HG03432 (cell line): ENCODE measurements at regions not wholly inside any gene's neighbourhood (a gene's known extent, or its start where the extent isn't known, plus 50 kb on each side); places are given as distances from the start of the nearest gene placed in this dataset.
"Not testable (repeated sequence)": the region's sequence is repeated elsewhere in the genome, so short reads cannot be mapped to it uniquely, and the experiment has no call there.

Experiments
- ATAC-seq: cut with Tn5 transposase; IDR thresholded peaks from one replicate; pipeline ENCODE4 v1.9.1; 2021; ENCODE audit warnings: mild to moderate bottlenecking, moderate library complexity; ENCODE audit not compliant: unreplicated experiment

GRCh38 chr4:117014236-117014635 lies 71.1 kb downstream of the TRAM1L1 start:
- no peak for ATAC-seq

GRCh38 chr4:117010671-117011070 lies 74.7 kb downstream of the TRAM1L1 start:
- ATAC-seq = no peak

GRCh38 chr4:117001077-117001476 lies 84.3 kb downstream of the TRAM1L1 start:
- peak; percentile 99 for ATAC-seq

- no peak for ATAC-seq
Measured at GRCh38 chr4:116982656-116983055, 102.7 kb downstream of the TRAM1L1 start.

GRCh38 chr4:116980436-116980835 lies 104.9 kb downstream of the TRAM1L1 start:
- not testable (repeated sequence) for ATAC-seq

- ATAC-seq = no peak
Measured at GRCh38 chr4:116959045-116959444, 126.3 kb downstream of the TRAM1L1 start.

- ATAC-seq = no peak
Measured at GRCh38 chr4:116953947-116954346, 131.4 kb downstream of the TRAM1L1 start.

- no peak for ATAC-seq
Measured at GRCh38 chr4:116952530-116953136, 132.7 kb downstream of the TRAM1L1 start.

- ATAC-seq = no peak
Measured at GRCh38 chr4:116949856-116950255, 135.5 kb downstream of the TRAM1L1 start.

GRCh38 chr4:116942315-116942714 lies 143.1 kb downstream of the TRAM1L1 start:
- no peak for ATAC-seq

- ATAC-seq = no peak
Measured at GRCh38 chr4:116930329-116930728, 155.0 kb downstream of the TRAM1L1 start.

GRCh38 chr4:116926631-116927295 lies 158.6 kb downstream of the TRAM1L1 start:
- no peak for ATAC-seq

GRCh38 chr4:116925900-116926457 lies 159.4 kb downstream of the TRAM1L1 start:
- ATAC-seq = no peak

GRCh38 chr4:116923389-116923788 lies 162.0 kb downstream of the TRAM1L1 start:
- no peak for ATAC-seq

- ATAC-seq = no peak
Measured at GRCh38 chr4:116913451-116913850, 171.9 kb downstream of the TRAM1L1 start.

GRCh38 chr4:116906758-116907157 lies 178.6 kb downstream of the TRAM1L1 start:
- no peak for ATAC-seq

GRCh38 chr4:116899561-116899960 lies 185.8 kb downstream of the TRAM1L1 start:
- ATAC-seq = no peak

- ATAC-seq = no peak
Measured at GRCh38 chr4:116885579-116885978, 199.8 kb downstream of the TRAM1L1 start.

- ATAC-seq = no peak
Measured at GRCh38 chr4:116882503-116882902, 202.9 kb downstream of the TRAM1L1 start.

GRCh38 chr4:116881077-116881476 lies 204.3 kb downstream of the TRAM1L1 start:
- peak; percentile 54 for ATAC-seq

- peak; percentile 68 for ATAC-seq
Measured at GRCh38 chr4:116880625-116881024, 204.8 kb downstream of the TRAM1L1 start.

GRCh38 chr4:116878280-116878679 lies 207.1 kb downstream of the TRAM1L1 start:
- ATAC-seq = no peak
